Transverse colon (tissue), 4 donors: ENCODE measurements at regions not wholly inside any gene's neighbourhood (a gene's known extent, or its start where the extent isn't known, plus 50 kb on each side); places are given as distances from the start of the nearest gene placed in this dataset.

Experiments used
- CTCF ChIP-seq, 5 experiments: fragments of 200-600 bp in 3 of 5; fragments of 450-650 bp in 2 of 5; sonication (generic) in 3 of 5; IDR thresholded peaks; 1 replicate in 2 of 5; 2 replicates in 3 of 5; pipeline ENCODE4 v1.5.1; 2016 to 2017; ENCODE audit warnings: antibody characterized with exemption in 5 of 5, inconsistent platforms in 3 of 5, mild to moderate bottlenecking in 2 of 5, moderate library complexity in 1 of 5
- POLR2AphosphoS5 ChIP-seq, 3 donors: sonication (generic); formaldehyde crosslinking; IDR thresholded peaks; one replicate each; pipeline ENCODE4 v1.6.1; 2016; ENCODE audit warnings: antibody characterized with exemption in 3 of 3

GRCh38 chr5:103703617-103704016 is 141.0 kb upstream of the NUDT12 start:
- TF ChIP-seq CTCF (IDR thresholded peaks at IDR 0.05) (no peak), POLR2AphosphoS5 (IDR thresholded peaks at IDR 0.05) (no peak)
